Keratinocyte (primary cell): ENCODE measurements at regions not wholly inside any gene's neighbourhood (a gene's known extent, or its start where the extent isn't known, plus 50 kb on each side); places are given as distances from the start of the nearest gene placed in this dataset.

Experiments
- DNase-seq: peaks from one replicate; pipeline ENCODE4 v3.0.0-alpha.2; 2011; ENCODE audit warnings: low read depth, missing footprints, low spot score
- FAIRE-seq: peaks from 2 replicates; lab custom pipeline; 2011; peaks lifted over from hg19 to GRCh38; lab: Jason Lieb, UNC
- H2AFZ ChIP-seq: 2 replicates; pipeline ENCODE4 v1.6.0; 2012; ENCODE audit warnings: low read length, control low read depth, inconsistent platforms; ENCODE audit not compliant: control insufficient read depth
- H3K27ac ChIP-seq: 2 replicates; pipeline ENCODE4 v1.5.1; 2011; ENCODE audit warnings: low read length; ENCODE audit not compliant: control insufficient read depth, insufficient read depth
- H3K27me3 ChIP-seq: 3 replicates; pipeline ENCODE4 v1.6.0; 2011; ENCODE audit warnings: low read length; ENCODE audit not compliant: control insufficient read depth, insufficient read depth; ENCODE audit errors: extremely low read depth
- H3K36me3 ChIP-seq, 2 experiments: 2 replicates in 1 of 2; 3 replicates in 1 of 2; pipeline ENCODE4 v1.5.1; 2011; ENCODE audit warnings: low read length in 2 of 2, mild to moderate bottlenecking in 1 of 2; ENCODE audit not compliant: control insufficient read depth in 2 of 2, insufficient read depth in 2 of 2; ENCODE audit errors: extremely low read depth in 1 of 2
- H3K4me1 ChIP-seq: 3 replicates; pipeline ENCODE4 v1.5.1; 2011; ENCODE audit warnings: low read length; ENCODE audit not compliant: control insufficient read depth, insufficient read depth; ENCODE audit errors: extremely low read depth
- H3K4me2 ChIP-seq: 3 replicates; pipeline ENCODE4 v1.6.0; 2011; ENCODE audit warnings: low read depth, low read length; ENCODE audit not compliant: control insufficient read depth, insufficient read depth; ENCODE audit errors: extremely low read depth
- H3K4me3 ChIP-seq, 3 experiments: fragments of 200-600 bp in 1 of 3; sonication (generic) in 1 of 3; 2 replicates in 2 of 3; 3 replicates in 1 of 3; pipeline ENCODE4 v1.5.1; 2011 to 2016; ENCODE audit warnings: low read length in 3 of 3, mild to moderate bottlenecking in 3 of 3, control low read depth in 2 of 3, inconsistent platforms in 1 of 3, low read depth in 1 of 3, mixed read lengths in 1 of 3, mixed run types in 1 of 3, moderate library complexity in 1 of 3; ENCODE audit not compliant: control insufficient read depth in 2 of 3, insufficient read depth in 2 of 3; ENCODE audit errors: extremely low read depth in 1 of 3
- H3K79me2 ChIP-seq: 2 replicates; pipeline ENCODE4 v1.6.0; 2012; ENCODE audit warnings: low read length; ENCODE audit not compliant: control insufficient read depth, insufficient read depth
- H3K9ac ChIP-seq: 3 replicates; pipeline ENCODE4 v1.6.0; 2011; ENCODE audit warnings: low read length; ENCODE audit not compliant: control insufficient read depth, insufficient read depth; ENCODE audit errors: extremely low read depth
- H3K9me1 ChIP-seq: 3 replicates; pipeline ENCODE4 v1.6.0; 2011; ENCODE audit warnings: low read length; ENCODE audit not compliant: control insufficient read depth, insufficient read depth; ENCODE audit errors: extremely low read depth
- H3K9me3 ChIP-seq: 2 replicates; pipeline ENCODE4 v1.5.1; 2012; ENCODE audit warnings: low read depth, low read length; ENCODE audit not compliant: control insufficient read depth
- H4K20me1 ChIP-seq: 3 replicates; pipeline ENCODE4 v1.6.0; 2011; ENCODE audit warnings: low read length; ENCODE audit not compliant: control insufficient read depth, insufficient read depth; ENCODE audit errors: extremely low read depth
- EZH2 ChIP-seq: IDR thresholded peaks from one replicate; pipeline ENCODE4 v1.6.1; 2012; ENCODE audit warnings: inconsistent platforms, mild to moderate bottlenecking, low read length, moderate library complexity
- dilution Hi-C: fragments of 300-500 bp; cut with MboI; formaldehyde crosslinking; loops from one replicate; pipeline ENCODE4 v1.7.0; 2020; ENCODE audit warnings: low sequenced_read_pairs; ENCODE audit not compliant: extremely low pct_ligation_motif_present
- TF ChIP-seq, protein P1 (sequence below), 3 experiments: IDR thresholded peaks in 1 of 3; conservative IDR thresholded peaks in 1 of 3; optimal IDR thresholded peaks in 1 of 3; 2 replicates in 2 of 3; 3 replicates in 1 of 3; pipeline versions ENCODE3 to v1.5.1; 2011; ENCODE audit warnings: low read length in 3 of 3, mild to moderate bottlenecking in 3 of 3, moderate library complexity in 2 of 3, control low read depth in 1 of 3, inconsistent platforms in 1 of 3; ENCODE audit not compliant: insufficient read depth in 2 of 3; ENCODE audit errors: extremely low read depth in 1 of 3

GRCh38 chr20:4524792-4525191 is 161.5 kb upstream of the PRNP start:
- H3K9ac ChIP-seq, result no peak overlapping the region
- no peak for FAIRE-seq

DNA sequence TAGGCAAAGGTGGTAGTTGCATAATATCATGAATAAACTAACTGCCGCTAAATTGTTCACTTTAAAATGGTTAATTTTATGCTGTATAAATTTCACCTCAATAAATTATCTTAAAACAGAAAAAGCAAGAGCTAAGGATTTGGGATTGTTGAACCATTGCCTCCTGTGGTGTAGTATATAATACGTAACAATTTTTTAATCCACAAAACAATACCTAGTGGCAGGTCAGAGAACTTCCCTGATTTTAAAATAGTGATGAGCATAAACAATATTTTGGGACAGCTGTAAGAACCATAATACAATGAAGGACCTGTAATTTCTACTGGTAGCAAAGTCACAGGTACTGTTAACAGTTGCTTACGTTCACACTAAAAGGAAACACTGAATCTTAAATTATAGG is 161.9 kb upstream of the PRNP start:
- no peaks in the 10 kb centered on the region for H3K79me2 ChIP-seq
- no peak overlapping the region for H2AFZ ChIP-seq
- no peak for DNase-seq
- dilution Hi-C loops, result no loop called here
- no peaks in the 10 kb centered on the region for H4K20me1 ChIP-seq
- H3K9ac ChIP-seq, result no peak overlapping the region
- TF ChIP-seq, protein P1, sequence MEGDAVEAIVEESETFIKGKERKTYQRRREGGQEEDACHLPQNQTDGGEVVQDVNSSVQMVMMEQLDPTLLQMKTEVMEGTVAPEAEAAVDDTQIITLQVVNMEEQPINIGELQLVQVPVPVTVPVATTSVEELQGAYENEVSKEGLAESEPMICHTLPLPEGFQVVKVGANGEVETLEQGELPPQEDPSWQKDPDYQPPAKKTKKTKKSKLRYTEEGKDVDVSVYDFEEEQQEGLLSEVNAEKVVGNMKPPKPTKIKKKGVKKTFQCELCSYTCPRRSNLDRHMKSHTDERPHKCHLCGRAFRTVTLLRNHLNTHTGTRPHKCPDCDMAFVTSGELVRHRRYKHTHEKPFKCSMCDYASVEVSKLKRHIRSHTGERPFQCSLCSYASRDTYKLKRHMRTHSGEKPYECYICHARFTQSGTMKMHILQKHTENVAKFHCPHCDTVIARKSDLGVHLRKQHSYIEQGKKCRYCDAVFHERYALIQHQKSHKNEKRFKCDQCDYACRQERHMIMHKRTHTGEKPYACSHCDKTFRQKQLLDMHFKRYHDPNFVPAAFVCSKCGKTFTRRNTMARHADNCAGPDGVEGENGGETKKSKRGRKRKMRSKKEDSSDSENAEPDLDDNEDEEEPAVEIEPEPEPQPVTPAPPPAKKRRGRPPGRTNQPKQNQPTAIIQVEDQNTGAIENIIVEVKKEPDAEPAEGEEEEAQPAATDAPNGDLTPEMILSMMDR (optimal IDR thresholded peaks at IDR 0.05 in 1 of 3, IDR thresholded peaks at IDR 0.05 in 1 of 3, conservative IDR thresholded peaks at IDR 0.05 in 1 of 3; ENCODE audit: extremely low read depth in 1 of 3, insufficient read depth in 2 of 3, low read length in 3 of 3), result no peak
- TF ChIP-seq EZH2, result no peak
- no peak for FAIRE-seq
- H3K4me2 ChIP-seq, result no peak overlapping the region
- H3K9me1 ChIP-seq, result no peaks in the 10 kb centered on the region
- H3K36me3 ChIP-seq, result no peaks in the 10 kb centered on the region
- no peak overlapping the region for H3K27ac ChIP-seq
- H3K9me3 ChIP-seq, result no peaks in the 10 kb centered on the region
- no peaks in the 10 kb centered on the region for H3K4me1 ChIP-seq
- H3K27me3 ChIP-seq, result no peaks in the 10 kb centered on the region
- H3K4me3 ChIP-seq, result no peak overlapping the region

More at GRCh38 chr20:4524792-4525191, 161.5 kb upstream of the PRNP start:
- H2AFZ ChIP-seq, result no peak overlapping the region
- no peaks in the 10 kb centered on the region for H3K9me1 ChIP-seq
- H3K79me2 ChIP-seq, result no peaks in the 10 kb centered on the region
- no peaks in the 10 kb centered on the region for H3K36me3 ChIP-seq
- H3K4me1 ChIP-seq, result no peaks in the 10 kb centered on the region
- H3K9me3 ChIP-seq, result no peaks in the 10 kb centered on the region
- TF ChIP-seq, protein P1 (optimal IDR thresholded peaks at IDR 0.05 in 1 of 3, IDR thresholded peaks at IDR 0.05 in 1 of 3, conservative IDR thresholded peaks at IDR 0.05 in 1 of 3; ENCODE audit: extremely low read depth in 1 of 3, insufficient read depth in 2 of 3, low read length in 3 of 3), result no peak
- TF ChIP-seq EZH2, result no peak
- no peak for DNase-seq
- H3K4me2 ChIP-seq, result no peak overlapping the region
- no peak overlapping the region for H3K4me3 ChIP-seq
- H3K27ac ChIP-seq, result no peak overlapping the region
- no peaks in the 10 kb centered on the region for H4K20me1 ChIP-seq
- H3K27me3 ChIP-seq, result no peaks in the 10 kb centered on the region
- dilution Hi-C loops, result no loop called here
